CD4-positive, alpha-beta T cell treated with Interleukin-2 at 100 ng/mL for 4 hours (primary cell): ENCODE measurements at regions not wholly inside any gene's neighbourhood (a gene's known extent, or its start where the extent isn't known, plus 50 kb on each side); places are given as distances from the start of the nearest gene placed in this dataset.

Experiments used
- DNase-seq: peaks from one replicate; pipeline ENCODE4 v3.0.0-alpha.2; 2020; ENCODE audit warnings: low spot score

DNA sequence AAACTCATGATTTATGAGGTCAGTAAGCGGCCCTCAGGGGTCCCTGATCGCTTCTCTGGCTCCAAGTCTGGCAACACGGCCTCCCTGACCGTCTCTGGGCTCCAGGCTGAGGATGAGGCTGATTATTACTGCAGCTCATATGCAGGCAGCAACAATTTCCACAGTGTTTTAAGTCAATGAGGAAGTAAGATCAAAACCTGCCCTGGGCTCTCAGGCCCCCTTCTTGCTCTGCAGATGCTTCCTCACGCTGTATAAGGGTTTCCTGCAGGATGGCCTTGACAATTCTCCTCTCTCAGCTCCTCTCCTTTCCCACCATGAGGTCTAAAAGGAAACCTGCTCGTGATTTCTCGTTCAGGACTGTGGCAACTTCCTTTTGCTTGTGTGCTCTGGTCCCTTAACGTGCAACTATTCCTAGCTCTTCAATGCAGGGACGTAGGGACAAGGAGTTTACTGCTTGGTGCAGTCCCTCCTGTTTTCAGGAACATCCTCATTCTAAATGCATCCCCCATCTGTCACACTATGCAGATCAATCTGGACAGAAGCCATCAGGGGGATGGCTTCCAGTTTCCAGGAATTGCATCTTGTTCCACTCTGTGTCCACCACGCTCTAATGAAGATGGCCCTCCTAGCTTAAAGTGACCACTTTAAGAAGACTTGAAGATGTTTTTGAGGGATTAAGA, 64.3 kb upstream of the IGLL5 start:
- no peak for DNase-seq

DNA sequence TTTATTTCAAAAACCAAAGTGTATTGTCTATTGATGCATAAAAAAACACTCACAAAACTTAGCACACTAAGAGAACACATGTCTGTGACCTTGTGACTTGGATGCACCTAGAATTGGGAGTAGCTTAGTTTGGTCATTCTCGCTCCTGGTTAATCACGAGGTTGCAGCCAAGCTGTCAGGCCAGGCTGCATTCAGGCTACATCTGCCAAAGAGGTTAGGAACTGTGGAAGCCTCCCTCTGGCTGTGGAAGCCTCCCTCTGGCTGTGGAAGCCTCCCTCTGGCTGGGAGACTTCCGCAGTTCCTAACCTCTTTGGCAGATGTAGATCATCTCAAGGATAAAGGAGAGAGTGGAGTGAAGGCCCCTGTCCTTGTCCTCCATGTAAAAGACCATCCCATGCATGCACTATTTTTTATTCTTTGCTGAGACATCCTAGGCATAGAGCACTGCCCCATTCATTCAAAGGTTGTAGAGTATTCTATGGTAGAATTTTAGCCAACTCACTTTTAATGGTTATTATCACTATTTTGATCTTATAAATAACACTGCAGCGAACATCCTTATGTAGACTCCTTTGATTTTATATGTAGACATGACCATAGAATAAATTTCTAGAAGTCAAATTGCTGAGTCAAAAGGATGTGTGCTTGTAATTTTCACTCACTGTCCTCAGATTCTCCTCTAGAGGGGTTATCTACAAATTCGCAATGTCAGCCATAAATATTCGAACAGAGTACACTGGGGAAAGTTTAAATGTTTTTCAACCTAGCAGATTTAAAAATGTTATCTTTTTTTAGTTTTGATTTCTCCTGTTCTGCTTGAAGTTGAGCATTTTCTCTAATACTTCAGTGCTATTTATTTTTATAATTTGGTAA, 63.0 kb upstream of the IGLL5 start:
- no peak for DNase-seq

DNA sequence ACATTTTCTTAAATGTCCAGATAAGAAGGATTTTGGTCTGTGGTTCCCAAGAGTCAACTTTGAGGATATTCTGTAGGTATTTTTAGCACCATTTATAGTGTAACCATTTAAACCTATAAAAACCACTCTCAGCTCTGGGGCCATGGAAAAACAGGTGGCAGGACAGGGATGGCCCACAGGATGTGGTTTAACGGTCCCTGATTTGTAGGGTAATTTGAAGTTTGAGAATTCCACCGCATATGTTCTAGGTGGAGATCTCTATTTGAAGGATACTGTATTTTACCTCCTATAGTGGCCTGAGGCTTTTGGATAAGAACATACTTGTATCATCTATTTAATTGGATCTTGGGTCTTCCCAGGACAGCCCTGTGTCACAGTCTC, 62.4 kb upstream of the IGLL5 start:
- no peak for DNase-seq

DNA sequence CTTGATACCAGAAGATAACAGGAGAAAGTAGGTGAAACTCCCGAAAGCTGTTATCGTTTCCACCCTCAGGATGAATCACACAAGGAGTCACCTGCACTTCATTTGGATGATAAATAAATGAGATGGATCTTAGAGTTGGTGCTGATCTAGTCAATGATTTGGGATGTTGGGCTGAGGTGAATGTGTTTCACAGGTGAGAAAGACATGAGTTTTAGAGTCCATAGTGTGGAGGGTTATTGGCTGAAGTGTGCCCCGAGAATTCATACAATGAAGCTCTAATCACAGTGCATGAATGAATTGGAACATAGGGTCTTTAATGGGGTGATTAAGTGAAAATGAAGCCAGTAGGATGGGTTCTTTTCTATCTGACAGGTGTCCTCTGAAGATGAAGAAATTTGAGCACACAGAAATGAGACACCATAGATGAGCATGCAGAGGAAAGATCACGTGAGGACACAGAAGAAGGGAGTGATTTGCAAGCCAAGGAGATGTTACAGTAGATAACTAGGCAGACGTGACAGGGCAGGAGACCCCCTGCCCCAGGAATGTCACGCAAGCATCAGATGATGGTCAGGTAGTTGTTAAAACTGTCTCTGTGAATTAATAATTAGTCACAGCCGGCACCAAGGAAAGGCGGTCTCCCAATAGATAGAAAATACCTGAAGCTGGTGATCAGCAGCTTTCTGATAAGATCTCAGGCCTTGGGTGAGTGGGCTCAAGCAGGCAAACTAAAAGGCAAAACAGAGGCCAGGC, 60.3 kb upstream of the IGLL5 start:
- DNase-seq, result no peak

GRCh38 chr22:22830193-22830592, 57.4 kb upstream of the IGLL5 start:
- DNase-seq, result no peak

DNA sequence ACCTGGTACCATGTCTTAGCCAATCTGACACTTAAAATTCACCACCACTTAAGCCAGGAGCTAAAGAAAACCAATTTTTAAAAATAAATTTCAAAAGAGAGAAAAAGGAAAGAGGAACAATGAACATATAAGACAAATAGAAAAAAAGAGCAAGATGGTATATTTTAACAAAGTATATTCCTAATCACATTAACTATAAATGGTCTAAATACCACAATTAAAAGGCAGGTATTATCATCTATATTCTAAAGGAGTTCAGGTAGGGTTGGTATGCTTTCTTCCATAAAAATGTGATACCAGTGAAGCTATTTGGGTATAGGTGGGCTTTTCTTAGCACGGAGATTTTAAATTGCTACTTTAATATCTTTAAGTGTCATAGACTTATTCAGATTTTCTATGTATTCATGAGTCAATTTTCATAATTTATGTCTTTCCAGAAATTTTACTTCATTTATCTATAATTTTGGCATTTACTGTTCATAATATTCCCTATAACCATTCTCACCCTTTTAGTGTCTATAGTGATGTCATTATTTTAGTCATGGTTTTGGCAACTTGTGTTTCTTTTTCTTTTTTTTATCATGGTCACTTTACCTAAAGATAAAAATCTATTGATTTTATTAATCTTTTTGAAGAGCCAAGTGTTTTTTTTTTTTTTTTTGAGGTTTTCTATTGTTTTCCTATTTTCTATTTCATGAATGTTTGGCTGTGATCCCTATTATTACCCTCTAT, 56.5 kb upstream of the IGLL5 start:
- no peak for DNase-seq

DNA sequence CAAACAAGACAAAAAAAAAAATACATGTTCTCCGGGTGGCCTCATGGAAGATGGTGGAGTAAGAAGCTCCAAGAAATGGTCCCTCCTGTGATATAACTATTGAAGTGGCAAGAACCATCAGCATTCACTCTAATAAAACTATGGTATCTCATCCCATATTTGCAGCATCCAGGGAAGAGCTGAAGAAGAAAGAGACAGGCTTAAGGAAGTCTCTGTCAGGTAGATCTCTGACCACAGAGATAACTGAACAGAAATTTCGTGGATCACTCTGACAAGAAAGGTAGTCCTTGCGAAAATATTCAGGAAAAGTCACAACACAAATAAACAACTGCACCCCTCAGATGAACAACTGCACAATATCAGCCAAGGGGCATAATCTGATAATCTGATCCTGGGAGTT, 54.6 kb upstream of the IGLL5 start:
- no peak for DNase-seq

GRCh38 chr22:22833488-22833887, 54.1 kb upstream of the IGLL5 start:
- DNase-seq, result no peak

GRCh38 chr22:22834204-22834603, 53.4 kb upstream of the IGLL5 start:
- no peak for DNase-seq

DNA sequence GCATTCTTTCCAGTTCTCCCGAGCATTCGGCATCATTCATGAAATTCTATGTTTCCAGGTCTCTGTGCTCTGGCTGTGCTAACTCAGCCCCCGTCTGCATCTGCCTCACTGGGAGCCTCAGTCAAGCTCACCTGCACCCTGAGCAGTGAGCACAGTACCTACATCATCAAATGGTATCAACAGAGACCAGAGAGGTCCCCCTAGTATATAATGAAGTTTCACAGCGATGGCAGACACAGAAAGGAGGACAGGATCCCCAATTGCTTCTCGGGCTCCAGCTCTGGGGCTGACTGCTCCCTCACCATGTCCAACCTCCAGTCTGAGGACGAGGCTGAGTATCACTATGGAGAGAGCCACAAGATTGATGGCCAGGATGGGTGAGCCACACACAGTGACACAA, 52.8 kb upstream of the IGLL5 start:
- no peak for DNase-seq

DNA sequence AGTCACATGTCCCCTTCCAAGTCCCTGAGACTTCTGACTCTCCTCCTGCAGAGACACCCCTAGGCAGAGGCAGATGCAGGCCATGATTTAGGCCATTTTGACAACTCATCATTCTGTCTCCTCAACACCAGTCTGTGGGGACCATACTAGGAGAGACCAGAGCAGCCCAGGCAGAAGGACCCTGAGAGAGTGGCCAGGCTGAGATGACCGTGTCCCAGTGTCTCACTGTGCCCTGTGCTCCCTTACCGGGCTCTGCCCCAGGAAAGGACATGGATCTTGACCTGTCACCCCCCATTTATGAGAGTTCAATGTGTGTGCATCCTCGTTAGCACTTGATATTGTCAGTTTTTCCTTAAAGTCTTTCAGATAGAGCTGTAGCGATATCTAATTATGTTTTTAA, 52.4 kb upstream of the IGLL5 start:
- DNase-seq, result no peak

DNA sequence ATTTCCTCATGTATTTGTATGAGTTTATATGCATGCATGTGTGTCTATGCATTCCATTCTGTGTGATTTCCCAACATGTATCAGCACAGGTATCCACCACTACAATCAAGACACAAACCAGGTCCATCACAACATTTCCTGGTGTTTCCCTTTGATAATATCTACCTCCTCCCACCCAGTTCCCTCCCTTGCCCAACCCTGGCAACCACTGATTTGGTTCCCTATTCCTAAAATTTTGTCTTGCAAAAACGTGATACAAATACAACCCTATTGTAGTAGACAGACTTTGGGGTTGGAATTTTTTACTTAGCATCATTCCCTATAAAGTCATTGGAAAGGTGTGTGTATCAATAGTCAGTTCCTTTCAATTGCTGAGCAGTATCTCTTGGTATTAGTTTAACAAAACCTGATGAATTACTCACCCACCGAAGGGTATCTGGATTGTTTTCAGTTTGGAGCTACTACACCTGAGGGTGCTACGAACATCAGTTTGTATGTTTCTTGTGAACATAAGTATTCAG, 51.8 kb upstream of the IGLL5 start:
- DNase-seq, result no peak

DNA sequence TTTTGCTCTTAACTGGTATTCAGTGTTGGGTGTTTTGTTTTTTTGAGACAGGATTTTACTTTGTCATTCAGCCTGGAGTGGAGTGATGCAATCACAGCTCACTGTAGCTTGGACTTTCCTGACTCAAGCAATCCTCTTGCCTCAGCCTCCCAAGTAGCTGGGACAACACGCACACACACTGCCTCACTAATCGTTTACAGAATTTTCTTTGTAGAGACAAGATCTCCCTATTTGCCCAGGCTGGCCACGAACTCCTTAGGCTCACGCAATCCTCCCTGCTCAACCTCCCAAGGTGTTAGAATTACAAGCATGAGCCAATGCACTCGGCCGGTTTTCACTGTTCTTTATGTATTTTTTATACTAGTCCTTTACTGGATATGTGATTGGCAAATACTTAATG, 51.0 kb upstream of the IGLL5 start:
- no peak for DNase-seq
